ENCODE measurements at regions not wholly inside any gene's neighbourhood (a gene's known extent, or its start where the extent isn't known, plus 50 kb on each side); places are given as distances from the start of the nearest gene placed in this dataset.

GRCh38 chr10:121194696-121195523, 343.7 kb downstream of the WDR11 start:
- H3K27me3 Mint-ChIP-seq (ENCODE audit: low read depth, unreplicated experiment) = peaks cover 8% of the 10 kb centered on the region
- no peaks in the 10 kb centered on the region for H3K79me2 ChIP-seq (ENCODE audit: insufficient read depth, low read length)
- no peak overlapping the region for H3K27ac Mint-ChIP-seq (ENCODE audit: unreplicated experiment)
- H3K36me3 ChIP-seq (ENCODE audit: insufficient read depth, low read length) = no peaks in the 10 kb centered on the region
- H3K9me3 Mint-ChIP-seq (ENCODE audit: unreplicated experiment) = no peaks in the 10 kb centered on the region
- DNase-seq (ENCODE audit: low read depth) (no peak), FAIRE-seq (no peak)
- no peaks in the 10 kb centered on the region for H3K27me3 ChIP-seq (ENCODE audit: insufficient read depth, low read length)
- H3K27ac ChIP-seq (ENCODE audit: low read depth, low read length) = no peak overlapping the region
- H3K4me3 ChIP-seq (ENCODE audit: insufficient read depth, low read depth, low read length) = no peak overlapping the region
- no peak overlapping the region for H2AFZ ChIP-seq (ENCODE audit: low read depth, low read length)
- H3K4me3 Mint-ChIP-seq (ENCODE audit: unreplicated experiment) = no peak overlapping the region
- no peaks in the 10 kb centered on the region for H3K36me3 Mint-ChIP-seq (ENCODE audit: low read depth, unreplicated experiment)
- no peaks in the 10 kb centered on the region for H4K20me1 ChIP-seq (ENCODE audit: insufficient read depth, low read length)
- TF ChIP-seq EZH2 (IDR thresholded peaks at IDR 0.05; ENCODE audit: insufficient read depth, low read length) = no peak
- TF ChIP-seq, protein P1, sequence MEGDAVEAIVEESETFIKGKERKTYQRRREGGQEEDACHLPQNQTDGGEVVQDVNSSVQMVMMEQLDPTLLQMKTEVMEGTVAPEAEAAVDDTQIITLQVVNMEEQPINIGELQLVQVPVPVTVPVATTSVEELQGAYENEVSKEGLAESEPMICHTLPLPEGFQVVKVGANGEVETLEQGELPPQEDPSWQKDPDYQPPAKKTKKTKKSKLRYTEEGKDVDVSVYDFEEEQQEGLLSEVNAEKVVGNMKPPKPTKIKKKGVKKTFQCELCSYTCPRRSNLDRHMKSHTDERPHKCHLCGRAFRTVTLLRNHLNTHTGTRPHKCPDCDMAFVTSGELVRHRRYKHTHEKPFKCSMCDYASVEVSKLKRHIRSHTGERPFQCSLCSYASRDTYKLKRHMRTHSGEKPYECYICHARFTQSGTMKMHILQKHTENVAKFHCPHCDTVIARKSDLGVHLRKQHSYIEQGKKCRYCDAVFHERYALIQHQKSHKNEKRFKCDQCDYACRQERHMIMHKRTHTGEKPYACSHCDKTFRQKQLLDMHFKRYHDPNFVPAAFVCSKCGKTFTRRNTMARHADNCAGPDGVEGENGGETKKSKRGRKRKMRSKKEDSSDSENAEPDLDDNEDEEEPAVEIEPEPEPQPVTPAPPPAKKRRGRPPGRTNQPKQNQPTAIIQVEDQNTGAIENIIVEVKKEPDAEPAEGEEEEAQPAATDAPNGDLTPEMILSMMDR (IDR thresholded peaks at IDR 0.05; ENCODE audit: insufficient read depth, low read depth, low read length) = no peak
- H3K4me2 ChIP-seq (ENCODE audit: low read length) = no peak overlapping the region
- H3K9me3 ChIP-seq (ENCODE audit: insufficient read depth, low read depth, low read length) = no peaks in the 10 kb centered on the region
- H3K4me1 Mint-ChIP-seq (ENCODE audit: low read depth, unreplicated experiment) = no peaks in the 10 kb centered on the region
- H3K4me1 ChIP-seq (ENCODE audit: insufficient read depth, low read length) = no peaks in the 10 kb centered on the region
- H3K9ac ChIP-seq (ENCODE audit: low read length) = no peak overlapping the region

DNA sequence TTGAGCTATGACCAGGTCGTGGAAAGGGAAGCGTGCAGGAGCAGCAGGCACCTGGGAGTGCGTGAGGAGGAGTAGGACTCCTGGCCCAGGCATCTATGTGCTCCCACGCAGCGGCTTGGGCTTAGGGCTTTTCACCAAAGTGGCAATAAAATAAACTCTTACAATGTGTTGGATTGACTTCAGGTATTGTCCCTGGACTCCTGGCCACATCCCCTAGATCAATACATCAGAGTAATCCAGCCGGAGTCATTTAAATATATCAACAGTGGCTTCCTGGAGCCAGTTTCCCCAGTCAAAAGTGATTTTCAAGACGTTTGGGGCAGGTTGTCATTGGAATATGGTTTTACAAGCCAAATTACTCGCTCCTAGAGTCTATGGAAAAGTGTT, 344.4 kb downstream of the WDR11 start:
- H3K27ac Mint-ChIP-seq (ENCODE audit: unreplicated experiment) = no peak overlapping the region
- no peak overlapping the region for H3K4me3 ChIP-seq (ENCODE audit: insufficient read depth, low read depth, low read length)
- TF ChIP-seq, protein P1 (IDR thresholded peaks at IDR 0.05; ENCODE audit: insufficient read depth, low read depth, low read length) = no peak
- no peak for TF ChIP-seq EZH2 (IDR thresholded peaks at IDR 0.05; ENCODE audit: insufficient read depth, low read length)
- H3K79me2 ChIP-seq (ENCODE audit: insufficient read depth, low read length) = no peaks in the 10 kb centered on the region
- no peak overlapping the region for H3K4me2 ChIP-seq (ENCODE audit: low read length)
- H4K20me1 ChIP-seq (ENCODE audit: insufficient read depth, low read length) = no peaks in the 10 kb centered on the region
- H2AFZ ChIP-seq (ENCODE audit: low read depth, low read length) = no peak overlapping the region
- no peak overlapping the region for H3K27ac ChIP-seq (ENCODE audit: low read depth, low read length)
- no peaks in the 10 kb centered on the region for H3K4me1 Mint-ChIP-seq (ENCODE audit: low read depth, unreplicated experiment)
- H3K36me3 ChIP-seq (ENCODE audit: insufficient read depth, low read length) = no peaks in the 10 kb centered on the region
- H3K4me3 Mint-ChIP-seq (ENCODE audit: unreplicated experiment) = no peak overlapping the region
- H3K9me3 Mint-ChIP-seq (ENCODE audit: unreplicated experiment) = no peaks in the 10 kb centered on the region
- no peaks in the 10 kb centered on the region for H3K36me3 Mint-ChIP-seq (ENCODE audit: low read depth, unreplicated experiment)
- H3K9ac ChIP-seq (ENCODE audit: low read length) = no peak overlapping the region
- no peak for FAIRE-seq
- H3K27me3 ChIP-seq (ENCODE audit: insufficient read depth, low read length) = no peaks in the 10 kb centered on the region
- H3K9me3 ChIP-seq (ENCODE audit: insufficient read depth, low read depth, low read length) = no peaks in the 10 kb centered on the region
- H3K4me1 ChIP-seq (ENCODE audit: insufficient read depth, low read length) = no peaks in the 10 kb centered on the region
- peaks cover 14% of the 10 kb centered on the region for H3K27me3 Mint-ChIP-seq (ENCODE audit: low read depth, unreplicated experiment)
- no peak for DNase-seq (ENCODE audit: low read depth)

GRCh38 chr10:121199081-121199480, 347.9 kb downstream of the WDR11 start:
- Histone ChIP-seq H3K4me3 (ENCODE audit: insufficient read depth, low read depth, low read length) (no peak overlapping the region), H3K9ac (ENCODE audit: low read length) (no peak overlapping the region), H3K4me1 (ENCODE audit: insufficient read depth, low read length) (no peaks in the 10 kb centered on the region), H3K9me3 (ENCODE audit: insufficient read depth, low read depth, low read length) (peaks cover 4% of the 10 kb centered on the region), H3K27me3 (ENCODE audit: insufficient read depth, low read length) (no peaks in the 10 kb centered on the region), H3K36me3 (ENCODE audit: insufficient read depth, low read length) (no peaks in the 10 kb centered on the region), H3K27ac (ENCODE audit: low read depth, low read length) (no peak overlapping the region), H3K79me2 (ENCODE audit: insufficient read depth, low read length) (no peaks in the 10 kb centered on the region), H3K4me2 (ENCODE audit: low read length) (no peak overlapping the region), H4K20me1 (ENCODE audit: insufficient read depth, low read length) (no peaks in the 10 kb centered on the region), H2AFZ (ENCODE audit: low read depth, low read length) (no peak overlapping the region)
- no peaks in the 10 kb centered on the region for H3K4me1 Mint-ChIP-seq (ENCODE audit: low read depth, unreplicated experiment)
- TF ChIP-seq, protein P1 (IDR thresholded peaks at IDR 0.05; ENCODE audit: insufficient read depth, low read depth, low read length) = no peak
- TF ChIP-seq EZH2 (IDR thresholded peaks at IDR 0.05; ENCODE audit: insufficient read depth, low read length) = no peak
- no peaks in the 10 kb centered on the region for H3K9me3 Mint-ChIP-seq (ENCODE audit: unreplicated experiment)
- FAIRE-seq (no peak), DNase-seq (ENCODE audit: low read depth) (no peak)
- peaks cover 17% of the 10 kb centered on the region for H3K27me3 Mint-ChIP-seq (ENCODE audit: low read depth, unreplicated experiment)
- H3K27ac Mint-ChIP-seq (ENCODE audit: unreplicated experiment) = no peak overlapping the region
- H3K4me3 Mint-ChIP-seq (ENCODE audit: unreplicated experiment) = no peak overlapping the region
- H3K36me3 Mint-ChIP-seq (ENCODE audit: low read depth, unreplicated experiment) = no peaks in the 10 kb centered on the region

All from astrocyte (in vitro differentiated cells and primary cell).